Activated CD8-positive, alpha-beta T cell treated with anti-CD3 and anti-CD28 coated beads, Interleukin-2, amount 10 ng/mL, durations not matched to agents 7 days and 5 days (primary cell): ENCODE measurements at regions not wholly inside any gene's neighbourhood (a gene's known extent, or its start where the extent isn't known, plus 50 kb on each side); places are given as distances from the start of the nearest gene placed in this dataset.

Source experiments
- ATAC-seq: fragments of 150-1000 bp; cut with Tn5 transposase; one replicate; pipeline ENCODE4 v1.10.0; 2021; ENCODE audit warnings: moderate library complexity
- CTCF ChIA-PET: fragments of 350-600 bp; sonication (Branson Sonifier 250); formaldehyde crosslinking; loops from one replicate; lab custom pipeline; 2021; ENCODE audit warnings: antibody characterized with exemption; lab: Charles Lee
- POLR2A ChIA-PET: fragments of 350-600 bp; sonication (Branson Sonifier 250); formaldehyde crosslinking; loops from one replicate; lab custom pipeline; 2021; ENCODE audit warnings: antibody characterized with exemption; lab: Charles Lee
- DNase-seq: peaks from one replicate; pipeline ENCODE4 v3.0.0-alpha.2; 2020
- H3K27ac Mint-ChIP-seq: one replicate; pipeline ENCODE4 v1.8.0; 2021; ENCODE audit warnings: mild to moderate bottlenecking, mixed read lengths
- H3K27me3 Mint-ChIP-seq: one replicate; pipeline ENCODE4 v1.8.0; 2021; ENCODE audit warnings: low read depth, mixed read lengths
- H3K36me3 Mint-ChIP-seq: one replicate; pipeline ENCODE4 v1.8.0; 2021; ENCODE audit warnings: low read depth, mixed read lengths
- H3K4me1 Mint-ChIP-seq: one replicate; pipeline ENCODE4 v1.8.0; 2021; ENCODE audit warnings: low read depth, mixed read lengths
- H3K4me3 Mint-ChIP-seq: one replicate; pipeline ENCODE4 v1.8.0; 2021; ENCODE audit warnings: mild to moderate bottlenecking, mixed read lengths
- H3K9me3 Mint-ChIP-seq: one replicate; pipeline ENCODE4 v1.8.0; 2022; ENCODE audit warnings: mixed read lengths; ENCODE audit not compliant: insufficient read depth

DNA sequence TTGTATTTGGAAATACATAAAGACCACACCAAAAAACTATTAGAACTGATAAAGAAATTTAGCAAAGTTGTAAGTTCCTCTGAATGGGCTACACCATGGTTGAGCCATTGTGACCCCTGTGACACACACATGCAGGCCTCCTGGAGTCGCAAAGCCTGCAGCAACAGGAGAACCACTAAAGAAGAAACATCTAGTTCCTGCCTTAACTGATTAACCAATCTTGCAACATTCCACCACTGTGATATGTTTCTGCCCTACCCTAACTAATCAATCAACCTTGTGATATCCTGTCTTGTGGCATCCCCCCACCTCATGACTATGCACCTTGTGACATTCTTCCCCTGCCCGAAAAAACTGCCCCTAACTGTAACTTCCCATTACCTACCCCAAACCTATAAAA is 401.8 kb downstream of the PRDM5 start:
- DNase-seq (no peak), ATAC-seq (no peak)
- ChIA-PET POLR2A (no interaction called here), CTCF (no interaction called here)
- Mint-ChIP-seq H3K9me3 (no peaks in the 10 kb centered on the region), H3K4me1 (no peaks in the 10 kb centered on the region), H3K27ac (no peak overlapping the region), H3K36me3 (no peaks in the 10 kb centered on the region), H3K27me3 (no peaks in the 10 kb centered on the region), H3K4me3 (no peak overlapping the region)

DNA sequence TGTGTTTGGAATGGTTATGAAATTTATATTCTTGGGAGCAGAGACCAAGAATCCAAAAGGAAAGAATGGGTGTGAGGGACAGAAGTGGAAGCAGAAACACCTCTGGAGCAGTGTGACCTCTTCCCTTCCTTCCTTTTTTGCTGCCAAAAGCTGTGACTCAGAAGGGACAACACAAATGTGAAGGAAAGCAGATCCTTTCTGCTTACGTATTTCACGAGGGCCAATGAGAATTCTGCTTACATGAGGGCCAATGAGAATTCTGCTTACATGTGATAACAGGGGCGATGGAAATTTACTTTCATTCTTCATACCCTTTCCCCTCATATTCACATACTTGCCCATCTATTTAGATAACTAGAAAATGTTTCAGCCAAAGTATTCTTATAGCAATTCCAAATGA is 404.6 kb downstream of the PRDM5 start:
- ChIA-PET CTCF (no interaction called here), POLR2A (no interaction called here)
- DNase-seq (no peak), ATAC-seq (no peak)
- Mint-ChIP-seq H3K9me3 (no peaks in the 10 kb centered on the region), H3K4me3 (no peak overlapping the region), H3K27me3 (no peaks in the 10 kb centered on the region), H3K27ac (no peak overlapping the region), H3K36me3 (no peaks in the 10 kb centered on the region), H3K4me1 (no peaks in the 10 kb centered on the region)

- no peak overlapping the region for H3K27ac Mint-ChIP-seq
- H3K4me3 Mint-ChIP-seq = no peak overlapping the region
- CTCF ChIA-PET = no interaction called here
- H3K4me1 Mint-ChIP-seq = no peaks in the 10 kb centered on the region
- H3K27me3 Mint-ChIP-seq = no peaks in the 10 kb centered on the region
- no peaks in the 10 kb centered on the region for H3K36me3 Mint-ChIP-seq
- DNase-seq (no peak), ATAC-seq (no peak)
- no peaks in the 10 kb centered on the region for H3K9me3 Mint-ChIP-seq
- POLR2A ChIA-PET = no interaction called here
These were observed 412.8 kb downstream of the PRDM5 start for GRCh38 chr4:120509719-120510118.

- Mint-ChIP-seq H3K4me3 (no peak overlapping the region), H3K36me3 (no peaks in the 10 kb centered on the region), H3K27ac (no peak overlapping the region), H3K9me3 (no peaks in the 10 kb centered on the region), H3K27me3 (no peaks in the 10 kb centered on the region), H3K4me1 (no peaks in the 10 kb centered on the region)
- ChIA-PET CTCF (no interaction called here), POLR2A (no interaction called here)
- DNase-seq = no peak
- no peak for ATAC-seq
These were observed 413.3 kb downstream of the PRDM5 start for GRCh38 chr4:120509222-120509621.

GRCh38 chr4:120508036-120508435 is 414.5 kb downstream of the PRDM5 start:
- POLR2A ChIA-PET = no interaction called here

DNA sequence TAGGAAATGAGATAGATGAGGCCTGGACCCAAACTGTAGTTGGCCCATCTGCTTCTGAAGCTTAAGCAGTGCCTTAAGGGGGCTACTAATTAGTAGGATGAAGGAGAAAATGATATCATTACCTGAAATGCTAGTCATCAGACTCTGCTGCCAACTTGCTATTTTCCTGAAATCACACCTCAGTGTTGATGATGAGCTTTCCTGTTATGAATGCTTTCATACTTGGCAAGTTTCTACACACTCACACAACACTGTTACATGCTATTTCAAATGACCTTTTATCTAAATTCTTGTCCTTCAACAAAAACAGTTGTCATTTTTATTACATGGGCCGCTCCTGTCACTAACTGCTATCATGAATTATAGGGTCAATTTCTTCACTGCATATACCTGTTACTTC is 416.0 kb downstream of the PRDM5 start:
- DNase-seq (no peak), ATAC-seq (no peak)
- Mint-ChIP-seq H3K4me1 (no peaks in the 10 kb centered on the region), H3K9me3 (no peaks in the 10 kb centered on the region), H3K27ac (no peak overlapping the region), H3K4me3 (no peak overlapping the region), H3K36me3 (no peaks in the 10 kb centered on the region), H3K27me3 (no peaks in the 10 kb centered on the region)
- POLR2A ChIA-PET = no interaction called here
- CTCF ChIA-PET = no interaction called here

More at GRCh38 chr4:120508036-120508435, 414.5 kb downstream of the PRDM5 start:
- DNase-seq (no peak), ATAC-seq (no peak)
- Mint-ChIP-seq H3K4me1 (no peaks in the 10 kb centered on the region), H3K4me3 (no peak overlapping the region), H3K27me3 (no peaks in the 10 kb centered on the region), H3K9me3 (no peaks in the 10 kb centered on the region), H3K27ac (no peak overlapping the region), H3K36me3 (no peaks in the 10 kb centered on the region)
- CTCF ChIA-PET = no interaction called here

GRCh38 chr4:120498678-120499077 is 423.8 kb downstream of the PRDM5 start:
- Mint-ChIP-seq H3K9me3 (no peaks in the 10 kb centered on the region), H3K36me3 (no peaks in the 10 kb centered on the region), H3K4me3 (no peak overlapping the region), H3K27me3 (no peaks in the 10 kb centered on the region), H3K27ac (no peak overlapping the region), H3K4me1 (no peaks in the 10 kb centered on the region)
- ChIA-PET CTCF (no interaction called here), POLR2A (no interaction called here)
- no peak for ATAC-seq
- no peak for DNase-seq

DNA sequence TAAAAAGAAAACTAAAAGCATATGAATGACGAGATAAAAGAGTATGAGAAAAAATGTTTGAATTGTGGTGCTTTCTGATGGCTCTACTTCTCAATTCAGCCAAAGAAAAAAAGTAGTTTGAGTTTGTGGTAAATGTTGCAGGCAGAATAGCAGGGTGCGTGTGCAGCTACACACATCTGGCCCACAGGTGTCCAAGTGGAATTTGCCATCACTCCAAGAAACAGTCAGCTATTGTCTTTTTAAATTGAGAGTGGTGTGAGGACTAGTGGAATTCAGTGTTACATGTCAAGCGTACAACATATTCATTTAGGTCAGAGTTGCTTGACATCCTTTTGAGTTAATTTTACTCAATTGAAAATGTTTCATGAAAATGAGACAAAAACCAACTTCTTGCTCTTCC is 424.8 kb upstream of the MAD2L1 start:
- ATAC-seq = no peak
- H3K27me3 Mint-ChIP-seq = no peaks in the 10 kb centered on the region
- H3K36me3 Mint-ChIP-seq = no peaks in the 10 kb centered on the region
- no peaks in the 10 kb centered on the region for H3K4me1 Mint-ChIP-seq
- CTCF ChIA-PET = no interaction called here
- no peak overlapping the region for H3K27ac Mint-ChIP-seq
- POLR2A ChIA-PET = no interaction called here
- H3K4me3 Mint-ChIP-seq = no peak overlapping the region
- no peak for DNase-seq
- no peaks in the 10 kb centered on the region for H3K9me3 Mint-ChIP-seq

GRCh38 chr4:120481756-120482155 is 415.1 kb upstream of the MAD2L1 start:
- DNase-seq = no peak
- ChIA-PET CTCF (no interaction called here), POLR2A (no interaction called here)
- Mint-ChIP-seq H3K27ac (no peak overlapping the region), H3K36me3 (no peaks in the 10 kb centered on the region), H3K4me3 (no peak overlapping the region), H3K4me1 (no peaks in the 10 kb centered on the region), H3K27me3 (no peaks in the 10 kb centered on the region), H3K9me3 (no peaks in the 10 kb centered on the region)
- no peak for ATAC-seq

- Mint-ChIP-seq H3K27me3 (no peaks in the 10 kb centered on the region), H3K4me3 (no peak overlapping the region), H3K9me3 (no peaks in the 10 kb centered on the region), H3K4me1 (no peaks in the 10 kb centered on the region), H3K36me3 (no peaks in the 10 kb centered on the region), H3K27ac (no peak overlapping the region)
- ChIA-PET POLR2A (no interaction called here), CTCF (no interaction called here)
- ATAC-seq (no peak), DNase-seq (no peak)
These were observed 405.9 kb upstream of the MAD2L1 start for GRCh38 chr4:120472447-120473131.

GRCh38 chr4:120466429-120466828 is 399.8 kb upstream of the MAD2L1 start:
- DNase-seq (no peak), ATAC-seq (no peak)
- no peak overlapping the region for H3K27ac Mint-ChIP-seq
- no peaks in the 10 kb centered on the region for H3K27me3 Mint-ChIP-seq
- POLR2A ChIA-PET = no interaction called here
- H3K9me3 Mint-ChIP-seq = no peaks in the 10 kb centered on the region
- CTCF ChIA-PET = no interaction called here
- no peaks in the 10 kb centered on the region for H3K36me3 Mint-ChIP-seq
- no peak overlapping the region for H3K4me3 Mint-ChIP-seq
- no peaks in the 10 kb centered on the region for H3K4me1 Mint-ChIP-seq

DNA sequence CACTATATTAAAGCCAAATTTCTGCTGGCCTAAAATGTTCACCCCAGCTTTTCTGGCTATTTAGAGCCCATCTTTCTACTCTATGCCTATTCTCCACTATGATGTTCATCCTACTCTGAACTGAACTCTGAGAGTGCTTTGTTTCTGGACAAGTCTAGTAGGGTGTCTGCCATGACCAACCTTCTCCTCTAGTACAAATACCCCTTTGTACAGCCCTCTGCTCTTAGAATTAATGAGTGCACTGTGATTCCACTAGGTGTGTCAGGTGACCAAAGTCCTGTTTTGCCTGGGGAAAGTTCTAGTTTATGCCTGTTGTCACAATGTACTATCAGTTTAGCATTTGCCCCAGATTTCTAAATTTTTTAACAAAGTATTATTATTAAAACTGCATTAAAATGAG is 388.1 kb upstream of the MAD2L1 start:
- ChIA-PET POLR2A (no interaction called here), CTCF (no interaction called here)
- Mint-ChIP-seq H3K9me3 (no peaks in the 10 kb centered on the region), H3K27ac (no peak overlapping the region), H3K36me3 (no peaks in the 10 kb centered on the region), H3K4me3 (no peak overlapping the region), H3K4me1 (no peaks in the 10 kb centered on the region), H3K27me3 (no peaks in the 10 kb centered on the region)
- no peak for DNase-seq
- no peak for ATAC-seq

DNA sequence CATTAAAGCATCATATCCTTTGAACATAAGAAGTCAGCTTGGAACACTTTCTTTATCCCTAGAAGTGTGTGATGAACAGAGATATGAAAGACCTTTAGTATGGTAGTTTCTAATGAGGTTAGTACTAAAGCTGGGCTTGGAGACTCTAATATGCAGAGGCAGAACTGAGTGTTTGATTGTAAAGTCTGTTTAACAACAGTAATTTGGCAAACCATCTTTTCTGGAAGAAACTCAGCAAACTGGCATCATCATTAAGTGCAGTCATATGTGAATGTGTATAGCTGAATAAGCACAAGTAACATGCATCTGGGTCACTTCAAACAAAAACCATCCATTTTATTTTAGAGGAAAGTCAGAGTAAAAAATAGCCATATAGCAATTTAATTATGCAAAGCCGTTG is 385.9 kb upstream of the MAD2L1 start:
- DNase-seq (no peak), ATAC-seq (no peak)
- Mint-ChIP-seq H3K36me3 (no peaks in the 10 kb centered on the region), H3K27me3 (no peaks in the 10 kb centered on the region), H3K4me3 (no peak overlapping the region), H3K9me3 (no peaks in the 10 kb centered on the region), H3K27ac (no peak overlapping the region), H3K4me1 (no peaks in the 10 kb centered on the region)
- ChIA-PET CTCF (no interaction called here), POLR2A (no interaction called here)
